ENCODE measurements at regions not wholly inside any gene's neighbourhood (a gene's known extent, or its start where the extent isn't known, plus 50 kb on each side); places are given as distances from the start of the nearest gene placed in this dataset.

DNA sequence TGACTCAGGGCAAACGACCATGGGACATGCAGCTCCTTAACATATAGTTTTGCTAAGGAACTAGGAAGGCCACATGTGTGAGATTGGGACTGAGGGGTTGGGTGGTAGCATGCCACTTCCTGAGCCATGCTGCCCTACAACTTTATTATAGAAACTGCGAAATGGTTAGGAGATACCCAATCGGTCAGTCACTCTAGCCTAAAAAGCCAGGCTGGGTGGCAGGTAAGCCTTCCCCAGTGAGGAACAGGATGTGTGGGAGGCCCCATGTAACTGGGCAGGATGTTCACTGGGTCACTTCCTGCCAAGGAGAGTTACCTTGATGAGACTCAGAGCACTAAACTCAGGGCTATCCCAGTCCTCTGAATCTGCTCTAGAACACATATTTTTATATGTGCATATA lies 123.5 kb downstream of the MAP3K7 start:
- DNase-seq (ENCODE audit: low read depth) = no peak

DNA sequence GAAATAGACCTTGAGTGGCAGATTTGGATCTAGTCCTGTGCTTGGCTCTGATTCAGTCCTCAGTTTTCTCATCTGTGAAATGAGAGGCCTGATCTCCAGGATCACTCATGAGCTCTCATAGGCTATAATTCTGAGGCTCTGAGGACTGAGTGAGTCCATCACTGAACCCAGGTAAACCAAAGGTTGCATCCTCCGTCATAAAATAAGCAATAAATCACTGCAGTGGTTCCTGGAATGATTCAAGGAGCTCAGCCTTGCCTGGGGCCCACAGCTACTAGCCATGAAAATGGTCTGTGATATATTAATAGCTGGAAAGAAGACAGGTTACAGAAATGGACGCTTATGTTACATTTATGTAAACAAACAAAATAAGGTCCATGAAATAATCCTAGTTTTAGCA lies 124.8 kb downstream of the MAP3K7 start:
- no peak for DNase-seq (ENCODE audit: low read depth)

DNA sequence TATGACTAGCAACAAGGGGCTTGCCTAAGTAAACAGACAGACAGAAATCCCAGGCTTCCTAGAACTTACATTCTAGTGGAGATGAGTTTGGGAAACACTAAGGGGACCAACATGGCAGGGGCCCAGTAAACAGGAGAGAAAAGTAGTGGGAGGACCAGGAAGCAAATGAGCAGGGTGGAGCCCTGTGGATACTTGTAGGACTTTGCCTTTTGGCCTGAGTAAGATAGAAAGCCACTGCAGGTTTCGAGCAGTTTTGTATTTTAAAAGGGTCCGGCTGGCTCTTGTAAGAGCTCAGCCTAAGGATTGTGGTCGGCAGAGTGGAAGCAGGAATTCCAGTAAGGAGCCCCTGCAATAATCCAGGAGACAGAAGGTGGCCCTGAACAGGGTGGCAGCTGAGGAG lies 125.5 kb downstream of the MAP3K7 start:
- no peak for DNase-seq (ENCODE audit: low read depth)

DNA sequence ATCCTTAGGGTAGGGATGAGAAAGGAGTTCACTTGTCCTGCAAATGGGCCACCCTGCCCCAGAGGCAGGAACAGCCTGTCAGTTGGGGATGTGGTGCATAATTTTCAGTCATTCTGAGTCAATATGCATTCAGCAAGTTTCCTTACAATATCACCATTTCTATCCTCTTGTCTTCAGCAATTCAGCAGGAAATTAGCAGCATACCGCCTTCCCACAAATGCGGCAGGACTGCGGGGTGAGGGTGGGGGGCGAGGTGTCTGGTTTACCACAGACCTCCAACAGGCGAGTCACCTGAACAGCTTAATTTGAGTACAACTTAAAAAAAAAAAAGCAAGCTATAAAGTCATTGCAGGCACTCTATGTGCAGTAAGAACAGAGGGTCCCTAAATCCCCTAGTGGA lies 126.8 kb downstream of the MAP3K7 start:
- no peak for DNase-seq (ENCODE audit: low read depth)

DNA sequence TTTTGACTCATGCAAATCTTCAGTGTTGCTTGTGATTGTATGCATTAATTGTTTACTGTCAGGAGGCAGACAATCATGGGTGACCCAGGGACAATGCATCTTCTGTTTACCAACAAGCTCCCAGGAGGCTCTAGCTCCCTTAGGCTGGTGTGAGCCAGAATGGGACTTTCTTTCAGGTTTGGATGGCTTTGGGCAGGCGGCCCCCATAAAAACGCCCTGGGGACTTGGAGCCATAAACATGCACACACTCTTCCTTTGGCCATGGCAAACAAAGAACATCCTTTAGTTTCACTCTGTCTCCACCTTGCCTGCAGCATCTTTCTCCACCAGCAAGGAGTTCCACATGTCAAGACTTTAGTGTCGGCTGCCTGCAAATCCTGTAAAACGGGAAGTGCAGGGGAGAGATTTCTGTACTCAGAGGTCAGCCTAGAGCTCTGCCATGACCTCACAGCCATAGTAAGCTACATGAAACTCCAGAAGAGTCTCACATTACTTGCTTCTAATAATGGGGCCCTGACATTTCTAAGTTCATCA lies 127.6 kb downstream of the MAP3K7 start:
- DNase-seq (ENCODE audit: low read depth) = no peak

DNA sequence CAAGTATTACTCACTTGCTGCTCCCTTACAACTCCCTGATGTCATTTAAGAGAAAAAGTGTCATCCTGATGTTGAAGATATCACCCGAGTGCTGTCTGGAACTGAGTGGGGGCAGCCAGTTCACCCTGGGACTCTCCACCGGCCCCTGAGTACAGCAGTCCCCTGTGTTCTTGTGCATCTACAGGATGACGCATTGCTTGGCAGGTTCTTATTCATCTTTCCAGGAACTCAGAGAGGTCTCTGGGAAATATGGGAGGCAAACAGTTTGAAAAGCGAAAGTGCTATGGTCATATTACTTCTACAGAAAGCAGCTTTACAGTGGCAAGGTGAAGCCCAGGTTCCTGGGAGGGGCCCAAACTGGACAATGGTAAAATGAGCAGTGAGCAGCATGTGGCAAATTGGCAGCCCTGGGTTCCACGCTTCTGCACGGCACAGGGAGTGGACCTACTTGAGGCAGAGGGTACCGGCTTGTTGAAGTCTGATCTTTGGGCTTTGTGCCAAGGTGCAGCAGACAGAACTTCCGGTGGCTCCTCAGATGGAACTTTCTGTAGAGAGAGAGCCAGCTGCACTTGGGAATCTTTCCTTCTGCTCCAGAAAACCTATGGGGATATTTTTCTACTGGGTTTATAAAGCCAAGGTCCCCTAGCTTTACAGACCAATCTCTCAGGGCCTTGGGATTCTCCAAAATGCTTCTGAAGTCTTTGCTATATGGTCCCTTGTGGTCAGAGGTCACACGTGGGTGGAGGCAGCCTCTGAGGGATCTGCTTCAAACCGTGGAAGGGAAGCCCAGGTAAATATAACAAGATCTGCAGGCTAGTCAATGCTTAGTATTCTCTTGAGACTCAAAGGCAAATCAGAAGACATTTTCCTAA lies 128.3 kb downstream of the MAP3K7 start:
- DNase-seq (ENCODE audit: low read depth) = peak; percentile 53

DNA sequence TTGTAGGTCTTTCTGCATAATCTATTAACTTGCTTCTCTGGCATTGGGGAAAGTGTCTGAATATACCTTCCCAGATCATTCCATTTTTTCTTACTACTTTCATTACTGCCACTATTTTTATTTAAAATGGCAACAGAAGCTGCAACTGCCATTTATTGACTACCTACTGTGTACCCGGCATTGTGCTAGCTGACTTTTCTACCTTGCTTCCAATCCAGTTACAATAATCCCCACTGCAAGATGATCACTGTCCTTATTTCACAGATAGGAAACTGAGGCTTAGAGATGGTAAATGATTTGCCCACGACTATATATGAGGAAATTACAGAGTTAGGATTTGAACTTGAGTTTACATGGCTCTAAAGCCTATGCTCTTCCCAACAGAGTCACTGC lies 129.0 kb downstream of the MAP3K7 start:
- DNase-seq (ENCODE audit: low read depth) = no peak

DNA sequence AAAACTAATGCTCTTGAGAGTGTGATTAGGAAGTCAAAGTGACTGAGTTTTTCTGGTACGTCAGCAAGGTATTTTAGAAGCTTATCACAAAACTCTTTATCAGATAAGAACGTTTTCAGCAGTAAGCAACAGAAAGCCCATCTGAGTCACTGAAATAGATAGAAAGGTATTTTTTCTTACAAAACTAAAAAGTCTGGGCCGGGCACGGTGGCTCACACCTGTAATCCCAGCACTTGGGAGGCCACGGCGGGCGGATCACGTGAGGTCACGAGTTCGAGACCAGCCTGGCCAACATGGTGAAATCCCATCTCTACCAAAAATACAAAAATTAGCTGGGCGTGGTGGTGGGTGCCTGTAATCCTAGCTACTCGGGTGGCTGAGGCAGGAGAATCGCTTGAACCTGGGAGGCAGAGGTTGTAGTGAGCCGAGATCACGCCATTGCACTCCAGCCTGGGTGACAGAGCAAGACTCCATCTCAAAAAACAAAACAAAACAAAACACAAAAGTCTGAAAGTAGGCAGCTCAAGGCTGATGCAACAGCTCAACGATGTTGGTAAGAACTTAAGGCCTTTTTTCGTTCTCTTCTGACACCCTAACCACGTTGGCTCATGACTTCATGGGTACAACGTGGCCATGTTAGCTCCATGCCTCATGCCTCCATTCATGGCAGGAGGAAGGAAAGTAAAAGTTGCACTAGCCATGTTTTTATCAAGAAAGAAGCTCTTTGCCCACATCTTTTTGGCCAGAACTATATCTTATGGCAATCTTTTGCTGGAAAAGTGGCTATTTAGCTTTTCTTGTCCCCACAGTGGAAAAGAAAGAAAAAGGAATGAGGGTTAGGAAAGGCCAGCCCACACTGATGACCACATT lies 129.6 kb downstream of the MAP3K7 start:
- peak; percentile 30 for DNase-seq (ENCODE audit: low read depth)

DNA sequence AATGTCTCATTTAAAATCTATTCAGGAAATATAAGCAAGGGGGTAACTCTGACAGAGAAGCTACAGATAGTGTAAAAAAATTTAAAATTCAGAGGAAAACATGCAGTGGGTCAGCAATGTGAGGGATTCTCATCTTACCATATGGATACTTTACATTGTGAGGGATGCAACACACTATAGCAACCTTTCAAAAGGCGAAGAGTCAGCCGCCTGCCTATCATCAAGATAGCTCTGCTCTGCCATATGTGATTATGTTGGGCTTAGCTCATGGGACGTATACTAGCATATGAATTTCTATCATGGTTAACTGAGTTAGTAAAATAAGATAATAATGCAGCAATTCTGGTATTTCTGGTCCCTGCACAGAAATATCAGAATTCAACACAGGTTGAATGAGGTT lies 130.9 kb downstream of the MAP3K7 start:
- DNase-seq (ENCODE audit: low read depth) = no peak

DNA sequence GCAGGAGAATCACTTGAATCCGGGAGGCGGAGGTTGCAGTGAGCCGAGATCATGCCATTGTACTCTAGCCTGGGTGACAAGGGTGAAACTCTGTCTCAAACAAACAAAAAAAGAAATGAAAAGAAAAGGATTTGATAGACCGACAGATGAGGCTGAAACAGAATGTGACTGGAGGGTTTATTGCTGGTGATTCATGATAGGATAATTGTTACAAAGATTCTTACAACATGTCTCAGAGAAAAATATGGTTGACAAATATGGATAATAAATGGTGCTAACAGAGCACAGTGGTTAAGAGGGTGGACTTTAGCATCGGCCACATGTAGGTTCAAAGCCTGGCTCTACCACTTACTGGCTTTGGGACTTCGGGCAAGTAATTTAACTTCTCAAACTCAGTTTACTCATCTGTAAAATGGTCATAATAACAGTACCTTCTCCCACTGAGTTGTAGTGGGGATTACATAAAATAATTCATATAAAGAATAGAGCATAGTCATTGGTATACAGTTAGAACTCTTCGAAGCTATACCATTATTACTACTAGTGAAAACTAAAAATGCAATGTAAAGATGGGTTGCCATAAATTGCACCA lies 131.9 kb downstream of the MAP3K7 start:
- DNase-seq (ENCODE audit: low read depth) = peak; percentile 51

DNA sequence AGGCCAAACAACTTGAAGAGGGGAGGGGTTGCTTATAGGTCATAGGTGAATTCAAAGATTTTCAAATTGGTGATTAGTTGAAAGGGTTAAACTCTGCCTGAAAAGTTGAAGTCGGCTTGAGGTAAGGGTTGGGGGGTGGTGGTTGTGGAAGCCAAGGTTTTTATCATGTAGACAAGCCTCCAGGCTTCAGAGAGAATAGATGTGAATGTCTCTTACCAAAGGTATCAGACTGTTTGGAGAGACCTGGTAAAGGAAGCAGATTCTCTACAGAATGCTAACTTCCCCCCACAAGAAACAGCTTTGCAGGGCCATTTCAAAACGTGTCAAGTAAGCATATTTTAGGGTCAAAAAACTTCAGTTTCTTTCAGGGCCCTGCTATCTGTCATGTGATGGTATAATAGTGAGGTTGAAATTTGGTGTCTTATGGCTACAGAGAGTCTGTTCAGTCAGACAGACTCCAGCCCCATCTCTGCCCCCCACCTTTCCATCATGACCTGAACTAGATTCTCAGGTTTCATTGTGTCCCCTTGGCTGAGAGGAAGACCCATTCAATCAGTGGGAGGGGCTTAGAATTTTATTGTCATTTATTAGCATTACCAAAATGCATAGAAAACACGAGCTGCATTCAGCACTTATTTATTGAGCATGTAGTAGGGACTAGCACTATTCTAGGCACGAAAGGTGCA lies 136.5 kb downstream of the MAP3K7 start:
- DNase-seq (ENCODE audit: low read depth) = no peak

DNA sequence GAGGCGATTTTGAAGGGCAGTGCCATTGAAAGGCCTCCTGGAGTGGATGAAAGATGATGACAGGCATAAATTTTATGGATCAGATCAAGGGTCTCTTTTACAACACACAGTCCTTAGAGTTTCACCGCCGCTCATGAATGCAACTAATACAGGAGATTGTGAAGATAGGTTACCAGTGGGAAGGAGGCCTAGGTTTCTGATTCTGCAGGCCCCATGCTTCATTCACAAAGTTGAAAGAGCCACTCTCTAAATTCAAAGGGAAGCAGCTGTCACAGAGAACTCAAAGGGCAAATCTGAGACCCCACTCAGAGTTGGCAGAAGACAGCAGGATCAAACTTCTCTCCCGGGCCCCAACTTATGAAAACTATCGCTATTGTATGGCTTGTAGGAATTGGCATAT lies 137.6 kb downstream of the MAP3K7 start:
- DNase-seq (ENCODE audit: low read depth) = no peak

DNA sequence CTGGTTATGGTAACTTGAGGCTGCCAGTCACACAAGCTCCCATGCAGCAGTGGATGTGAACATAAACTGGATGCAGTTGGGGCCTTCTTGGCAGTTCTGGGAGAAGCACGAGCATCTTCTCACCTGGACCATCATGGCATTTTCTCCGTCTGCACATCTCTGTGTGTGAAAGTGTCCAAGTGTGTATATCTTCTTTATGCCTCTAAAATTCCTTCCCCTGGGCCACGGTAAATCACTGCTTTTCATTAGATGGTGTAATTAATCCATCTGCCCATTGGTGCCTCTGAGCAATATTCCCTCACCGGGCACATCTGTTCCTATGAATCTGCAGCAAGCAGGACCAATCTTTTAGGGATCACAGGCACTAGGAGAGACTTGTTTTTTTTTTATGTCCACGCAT lies 138.0 kb downstream of the MAP3K7 start:
- DNase-seq (ENCODE audit: low read depth) = no peak

DNA sequence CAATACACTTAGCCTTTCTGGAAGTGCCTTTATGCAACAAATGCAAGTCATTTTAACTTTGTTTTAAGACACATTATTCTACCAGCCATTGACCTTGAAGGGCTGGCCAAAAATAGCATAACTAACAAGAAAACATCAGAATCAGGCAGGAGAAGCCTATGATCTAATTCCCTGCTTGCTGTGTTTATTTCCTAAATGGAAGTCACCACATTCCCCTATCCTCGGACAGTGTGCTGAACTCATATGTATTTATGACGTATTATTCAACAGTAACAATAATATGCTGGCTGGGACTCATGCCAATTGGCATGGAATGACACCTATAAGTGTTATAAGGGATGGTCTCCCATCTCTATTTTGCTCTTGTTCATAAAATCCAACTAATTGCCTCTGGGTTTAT lies 140.7 kb downstream of the MAP3K7 start:
- peak; percentile 30 for DNase-seq (ENCODE audit: low read depth)

DNA sequence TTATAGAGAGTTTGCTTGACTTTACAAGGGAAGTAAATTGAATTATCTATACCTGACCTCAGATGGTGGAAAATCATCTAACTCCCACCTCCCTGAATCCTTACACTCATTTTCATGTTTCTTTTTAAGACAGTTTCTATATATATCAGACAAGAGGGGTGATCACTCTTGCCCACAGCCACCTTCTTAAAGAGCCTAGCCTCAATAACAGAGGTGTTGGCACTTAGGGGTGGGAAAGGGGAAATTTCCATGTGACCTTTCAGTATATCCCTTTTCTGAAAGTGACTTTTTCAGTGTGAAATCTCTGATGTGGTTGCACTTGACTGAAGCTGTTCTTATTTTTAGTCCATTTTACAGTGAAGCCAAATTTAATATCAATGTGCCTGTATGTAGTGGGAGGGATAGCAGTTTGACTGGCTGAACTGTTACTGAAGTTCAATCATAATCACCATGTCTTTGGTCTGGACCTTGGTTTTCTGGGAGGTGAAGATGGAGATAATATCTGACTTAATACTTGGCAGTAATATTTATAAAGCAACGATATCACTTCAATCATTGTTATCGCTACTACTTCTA lies 141.3 kb downstream of the MAP3K7 start:
- DNase-seq (ENCODE audit: low read depth) = no peak

DNA sequence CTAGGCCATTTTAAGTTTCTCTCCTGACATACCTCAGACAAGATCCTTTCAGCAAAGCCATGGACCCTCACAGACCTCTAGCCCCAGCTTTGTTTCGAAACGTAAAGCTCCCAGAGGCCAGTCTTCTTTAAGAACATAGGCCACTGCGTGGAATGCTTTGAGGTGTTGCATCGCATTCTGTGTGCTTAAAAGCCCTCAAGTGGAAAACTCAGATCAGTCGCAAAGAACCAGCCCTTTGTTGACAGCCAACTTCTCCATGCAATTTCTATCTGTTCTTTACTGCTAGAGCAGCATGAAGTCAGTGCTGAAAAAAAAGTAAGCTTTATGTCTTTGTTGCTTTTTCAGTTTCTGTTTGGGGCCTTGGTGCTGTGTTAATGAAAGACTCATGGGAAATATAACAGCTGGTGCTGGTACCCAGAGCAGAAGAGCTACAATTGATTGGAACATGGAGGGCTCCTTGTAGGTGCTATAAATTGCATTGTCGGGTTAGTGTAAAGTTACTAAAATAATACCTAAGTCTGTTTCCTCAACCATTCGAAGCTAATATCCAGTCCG lies 142.6 kb downstream of the MAP3K7 start:
- no peak for DNase-seq (ENCODE audit: low read depth)

DNA sequence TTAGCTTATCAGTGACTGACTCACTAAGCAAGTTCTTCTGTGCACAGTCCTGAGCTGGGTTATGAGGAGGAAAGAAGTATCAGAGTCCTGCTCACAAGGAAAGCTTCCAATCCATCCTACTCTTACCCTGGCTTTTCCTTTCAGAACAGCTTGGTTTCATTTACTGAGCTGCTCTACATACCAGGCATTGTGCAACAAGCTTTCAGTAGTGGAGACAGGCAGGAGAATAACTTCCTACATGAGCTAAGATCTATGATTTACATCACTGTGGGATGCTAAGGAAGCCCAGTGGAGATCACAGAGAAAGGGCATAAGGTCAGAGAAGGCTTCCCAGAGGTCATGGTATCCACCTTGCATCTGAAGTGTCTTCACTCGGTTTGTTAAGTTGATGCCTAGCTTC lies 144.5 kb downstream of the MAP3K7 start:
- peak; percentile 88 for DNase-seq (ENCODE audit: low read depth)

DNA sequence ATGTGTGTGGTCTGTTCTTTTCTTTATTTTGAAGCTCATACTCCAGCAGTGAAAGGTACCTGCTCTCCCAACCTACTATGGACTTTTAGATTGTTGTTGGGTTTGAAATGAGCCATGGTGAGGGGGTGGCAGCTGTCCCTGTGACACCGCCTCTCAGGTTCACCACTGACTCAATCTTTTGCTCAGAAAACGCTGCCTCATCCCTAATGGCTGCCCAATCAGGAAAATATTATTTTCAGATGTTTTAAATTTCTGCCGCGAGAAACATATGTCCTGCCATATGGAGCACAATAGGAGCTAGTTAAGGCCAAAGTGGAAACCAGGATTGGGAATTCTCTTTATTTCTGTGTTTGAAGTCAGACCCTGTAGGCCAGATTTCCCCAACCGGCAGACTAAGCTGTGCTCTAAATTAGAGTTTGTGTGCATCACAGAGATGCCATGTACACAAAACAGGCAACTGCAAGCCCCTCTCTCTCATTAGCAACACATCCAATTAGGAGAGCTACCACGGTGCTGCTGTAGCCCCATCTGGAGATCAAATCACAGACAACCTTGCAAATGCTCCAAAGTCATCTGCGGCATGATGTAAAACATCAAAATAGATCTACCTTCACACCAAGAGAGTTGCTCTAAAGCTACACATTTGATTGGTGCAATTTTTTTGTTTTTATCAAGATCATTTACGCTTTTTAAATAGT lies 144.1 kb upstream of the BACH2 start:
- no peak for DNase-seq (ENCODE audit: low read depth)

DNA sequence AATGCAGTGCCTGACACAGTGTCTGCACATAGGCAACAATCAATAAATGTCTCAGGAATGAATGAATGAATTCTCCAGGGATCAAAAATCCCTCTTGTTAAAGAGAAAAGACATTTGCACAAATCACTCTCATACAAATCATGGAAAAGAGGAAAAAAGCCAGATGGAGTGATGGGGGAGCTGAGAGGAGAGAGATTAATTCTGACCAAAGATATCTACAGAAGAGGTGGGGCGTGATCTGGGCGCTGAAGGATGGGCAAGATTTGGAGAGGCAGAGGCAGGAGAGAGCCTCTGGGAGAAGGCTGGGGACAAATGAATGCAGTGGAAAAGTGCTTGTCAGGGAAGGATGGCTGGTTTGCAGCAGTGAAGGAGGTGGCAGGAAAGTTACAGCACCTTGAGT lies 142.9 kb upstream of the BACH2 start:
- no peak for DNase-seq (ENCODE audit: low read depth)

DNA sequence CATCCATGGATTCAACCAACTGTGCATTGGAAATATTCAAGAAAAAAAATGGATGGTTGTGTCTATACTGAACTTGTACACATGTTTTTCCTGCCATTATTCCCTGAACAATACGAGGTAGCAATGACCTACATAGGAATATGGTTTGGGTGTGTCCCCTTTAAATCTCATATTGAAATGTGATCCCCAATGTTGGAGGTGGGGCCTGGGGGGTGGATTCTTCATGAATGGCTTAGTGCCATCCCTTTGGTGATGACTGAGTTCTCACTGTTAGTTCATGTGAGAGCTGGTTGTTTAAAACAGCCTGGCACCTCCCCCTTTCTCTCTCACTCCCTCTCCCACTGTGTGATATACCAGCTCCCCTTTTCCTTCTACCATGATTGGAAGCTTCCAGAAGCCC lies 139.8 kb upstream of the BACH2 start:
- DNase-seq (ENCODE audit: low read depth) = no peak
